ENCODE measurements at regions not wholly inside any gene's neighbourhood (a gene's known extent, or its start where the extent isn't known, plus 50 kb on each side); places are given as distances from the start of the nearest gene placed in this dataset.
"Not testable (repeated sequence)": the region's sequence is repeated elsewhere in the genome, so short reads cannot be mapped to it uniquely, and the experiment has no call there.

DNA sequence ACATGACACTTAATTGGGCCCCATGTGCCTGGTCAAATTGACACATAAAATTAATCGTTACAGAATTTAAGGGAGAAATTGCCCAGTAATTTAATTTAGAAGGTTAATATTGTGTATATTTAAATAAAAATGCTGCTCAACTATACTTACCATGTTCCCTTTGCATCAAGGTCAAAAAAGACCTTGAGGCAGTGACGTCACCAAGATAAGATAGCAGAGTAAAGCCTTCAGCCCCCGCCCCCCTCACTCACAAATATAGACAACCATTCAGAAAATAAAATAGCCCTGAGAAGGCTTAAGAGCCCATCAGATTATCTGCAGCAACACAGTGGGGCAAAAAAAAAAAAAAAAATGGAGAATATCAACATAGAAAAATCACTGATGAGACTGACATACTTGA is 785.7 kb downstream of the CCDC85A start:
- no peak for DNase-seq

DNA sequence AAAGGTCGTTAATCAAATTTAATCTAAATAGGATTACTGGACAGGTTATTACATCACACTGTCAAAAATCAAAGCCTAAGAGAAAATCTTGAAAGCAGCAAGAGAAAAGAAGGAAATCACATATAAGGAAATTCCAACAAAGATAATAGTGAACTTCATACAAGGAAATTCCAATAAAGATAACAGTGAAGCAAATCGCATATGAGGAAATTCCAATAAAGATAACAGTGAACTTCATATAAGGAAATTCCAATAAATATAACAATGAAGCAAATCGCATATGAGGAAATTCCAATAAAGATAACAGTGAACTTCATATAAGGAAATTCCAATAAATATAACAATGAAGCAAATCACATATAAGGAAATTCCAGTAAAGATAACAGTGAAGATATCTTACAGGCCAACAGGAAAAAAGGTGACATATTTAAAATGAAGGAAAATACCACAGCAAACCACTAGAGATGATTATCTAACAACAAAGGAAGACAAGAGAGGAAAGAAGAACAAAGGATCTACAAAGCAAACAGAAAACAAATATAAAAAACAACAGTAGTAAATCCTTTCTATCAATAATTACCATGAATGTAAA is 787.7 kb downstream of the CCDC85A start:
- DNase-seq = no peak

DNA sequence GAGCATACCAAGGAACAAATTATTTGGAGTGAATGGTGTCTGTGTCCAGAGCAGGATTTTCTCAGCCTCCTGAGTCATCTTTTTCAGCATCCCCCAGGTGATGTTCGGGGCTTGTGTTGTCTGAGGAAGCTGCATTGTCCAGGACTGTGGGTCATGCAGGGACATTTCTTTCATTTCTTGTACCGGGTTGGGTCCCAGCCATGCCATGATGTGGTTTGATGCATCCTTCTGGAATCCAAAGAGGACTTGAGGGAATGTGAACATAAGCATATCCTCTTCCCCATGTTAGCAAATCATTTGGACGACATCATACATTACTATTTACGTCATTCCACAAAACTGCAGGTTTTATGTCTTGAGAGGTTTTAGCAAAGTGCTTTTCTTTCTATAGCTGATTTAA is 797.8 kb downstream of the CCDC85A start:
- peak in 1 of 3 donors; percentile 11 for DNase-seq

DNA sequence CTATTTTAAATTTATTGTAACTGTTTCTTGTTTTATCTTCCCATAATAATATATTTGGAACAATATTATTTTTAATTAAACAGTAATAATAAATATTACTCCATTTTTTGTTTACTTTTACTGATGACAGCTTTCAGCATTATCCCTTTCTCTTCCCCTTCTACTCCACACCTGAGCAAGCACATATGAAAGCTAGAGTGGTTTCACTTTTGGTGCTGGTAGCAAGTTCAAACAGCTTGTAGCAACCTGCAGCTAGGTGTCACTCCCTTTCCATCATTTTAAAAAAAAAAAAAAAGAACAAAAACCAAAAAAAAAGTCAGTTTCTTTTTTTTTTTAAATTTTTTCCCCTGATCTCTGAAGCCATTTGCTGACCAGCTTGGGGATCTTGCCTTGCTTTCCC is 801.8 kb downstream of the CCDC85A start:
- no peak for DNase-seq

DNA sequence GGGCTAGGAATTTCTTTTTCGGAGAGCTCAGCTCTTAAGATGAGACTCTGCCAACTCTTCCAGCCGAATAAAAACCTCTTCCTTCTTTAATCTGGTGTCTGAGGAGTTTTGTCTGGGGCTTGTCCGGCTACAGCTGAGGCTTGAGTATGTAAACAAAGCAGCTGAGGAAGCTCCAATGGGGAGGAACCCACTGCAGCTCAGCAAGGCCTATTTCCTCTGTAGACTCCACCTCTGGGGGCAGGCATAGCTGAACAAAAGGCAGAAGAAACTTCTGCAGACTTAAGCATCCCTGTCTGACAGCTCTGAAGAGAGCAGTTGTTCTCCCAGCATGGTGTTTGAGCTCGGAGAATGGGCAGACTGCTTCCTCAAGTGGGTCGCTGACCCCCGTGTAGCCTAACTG is 838.7 kb downstream of the CCDC85A start:
- no peak for DNase-seq

DNA sequence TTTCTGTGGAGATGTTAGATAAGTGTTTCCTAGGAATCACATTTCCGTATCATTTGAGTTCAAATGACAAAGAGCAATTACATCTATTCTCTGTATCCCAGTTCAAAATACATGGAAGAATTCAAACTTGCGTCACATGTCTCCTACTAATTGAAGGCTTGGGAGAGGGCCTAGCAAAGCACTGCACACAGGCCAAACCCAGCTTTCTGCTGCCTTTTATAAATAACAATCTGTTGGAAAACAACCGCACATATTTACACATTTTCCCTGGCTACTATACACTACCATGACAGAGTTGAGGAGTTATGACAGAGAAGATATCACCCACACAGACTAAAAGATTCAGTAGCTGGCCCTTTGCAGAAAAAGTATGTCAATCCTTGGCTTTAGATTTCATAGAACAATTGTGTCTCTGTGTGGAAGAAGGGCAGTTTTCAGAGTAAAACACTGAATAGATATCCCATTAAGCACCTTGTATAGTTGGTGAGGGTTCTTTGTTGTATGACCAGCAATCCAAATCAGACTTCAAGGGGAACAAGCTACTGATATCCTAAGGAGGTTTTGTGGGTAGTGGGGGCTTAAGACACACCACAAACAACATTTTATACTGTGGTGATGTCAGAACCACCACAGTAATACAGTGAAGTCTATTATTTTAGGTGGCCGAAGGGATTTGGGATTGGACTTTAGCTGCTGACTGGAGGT is 861.3 kb downstream of the CCDC85A start:
- no peak for DNase-seq

DNA sequence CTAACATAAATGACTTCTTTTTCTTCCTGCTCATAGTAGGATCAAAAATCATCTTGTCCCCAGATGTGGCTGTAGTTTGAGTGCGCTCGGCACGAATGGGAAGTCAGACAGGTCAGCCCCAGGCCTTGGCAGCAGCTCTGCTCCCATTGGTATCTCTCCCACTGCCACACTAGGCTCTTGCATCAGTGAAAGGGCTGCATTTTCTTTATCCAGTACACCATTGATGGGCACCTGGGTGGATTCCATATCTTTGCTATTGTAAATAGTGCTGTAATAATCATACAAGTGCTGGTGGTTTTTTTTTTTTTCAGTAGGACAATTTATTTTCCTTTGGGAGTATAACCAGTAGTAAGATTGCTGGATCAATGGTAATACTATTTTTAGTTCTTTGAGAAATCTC is 865.5 kb downstream of the CCDC85A start:
- no peak for DNase-seq

DNA sequence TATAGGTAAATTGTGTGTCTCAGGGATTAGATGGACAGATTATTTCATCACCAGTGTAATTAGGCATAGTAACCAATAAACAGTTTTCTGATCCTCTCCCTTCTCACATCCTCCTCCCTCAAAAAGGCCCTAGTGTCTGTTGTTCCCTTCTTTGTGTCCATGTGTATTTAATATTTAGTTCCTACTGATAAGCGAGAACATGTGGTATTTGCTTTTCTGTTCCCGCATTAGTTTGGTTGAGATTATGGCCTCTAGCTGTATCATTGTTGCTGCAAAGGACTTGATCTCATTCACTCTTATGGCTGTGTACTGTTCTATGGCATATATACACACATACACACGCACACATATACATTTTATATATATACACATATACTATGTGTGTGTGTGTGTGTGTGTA is 866.2 kb downstream of the CCDC85A start:
- DNase-seq = no peak

DNA sequence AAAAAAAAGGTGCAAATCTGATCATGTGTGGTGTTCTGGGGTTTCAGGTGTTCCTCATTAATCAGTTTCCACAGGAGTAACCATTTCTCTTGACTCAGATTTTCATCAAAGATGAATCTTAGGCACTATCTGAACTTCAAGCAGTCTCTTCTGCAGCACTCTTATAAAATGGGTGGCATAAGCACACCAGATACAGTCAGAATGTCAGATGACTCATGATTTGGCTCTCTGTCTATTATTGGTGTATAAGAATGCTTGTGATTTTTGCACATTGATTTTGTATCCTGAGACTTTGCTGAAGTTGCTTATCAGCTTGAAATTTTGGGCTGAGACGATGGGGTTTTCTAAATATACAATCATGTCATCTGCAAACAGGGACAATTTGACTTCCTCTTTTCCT is 882.5 kb downstream of the CCDC85A start:
- DNase-seq = not testable (repeated sequence)

DNA sequence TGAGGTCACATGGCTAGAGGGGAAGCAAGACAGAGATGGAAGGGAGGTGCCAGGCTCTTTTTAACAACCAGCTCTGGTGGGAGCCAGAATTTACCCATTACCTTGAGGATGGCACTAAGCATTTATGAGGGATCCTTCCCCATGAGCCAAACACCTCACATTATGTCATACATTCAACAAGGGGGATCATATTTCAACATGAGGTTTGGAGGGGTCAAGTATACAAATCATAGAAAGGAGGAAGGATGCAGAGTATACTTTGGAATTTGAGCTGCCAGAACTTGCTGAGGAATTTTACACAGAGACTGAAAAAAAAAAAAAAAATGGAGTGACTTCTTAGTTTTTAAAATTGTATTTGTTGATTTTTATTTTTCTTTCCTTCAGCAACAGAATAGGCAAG is 891.4 kb downstream of the CCDC85A start:
- DNase-seq = no peak

DNA sequence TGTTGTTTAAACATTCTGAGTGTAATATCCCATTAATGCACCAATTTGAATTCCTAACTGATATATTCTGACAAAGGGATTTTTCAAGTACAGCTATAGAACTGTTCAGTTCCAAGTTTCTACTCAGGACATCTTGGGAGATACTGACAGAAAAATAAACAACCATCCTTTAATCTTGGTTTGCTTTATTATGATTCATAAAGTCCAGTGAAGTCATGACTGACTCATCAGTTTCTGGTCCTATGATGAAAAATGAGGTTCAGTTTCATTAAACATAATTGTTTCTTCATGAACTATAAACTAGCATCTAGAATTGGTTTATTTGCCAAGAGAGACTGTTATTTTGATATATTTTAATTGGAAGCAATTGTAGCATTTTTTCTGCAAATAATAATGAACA is 896.2 kb downstream of the CCDC85A start:
- DNase-seq = no peak

DNA sequence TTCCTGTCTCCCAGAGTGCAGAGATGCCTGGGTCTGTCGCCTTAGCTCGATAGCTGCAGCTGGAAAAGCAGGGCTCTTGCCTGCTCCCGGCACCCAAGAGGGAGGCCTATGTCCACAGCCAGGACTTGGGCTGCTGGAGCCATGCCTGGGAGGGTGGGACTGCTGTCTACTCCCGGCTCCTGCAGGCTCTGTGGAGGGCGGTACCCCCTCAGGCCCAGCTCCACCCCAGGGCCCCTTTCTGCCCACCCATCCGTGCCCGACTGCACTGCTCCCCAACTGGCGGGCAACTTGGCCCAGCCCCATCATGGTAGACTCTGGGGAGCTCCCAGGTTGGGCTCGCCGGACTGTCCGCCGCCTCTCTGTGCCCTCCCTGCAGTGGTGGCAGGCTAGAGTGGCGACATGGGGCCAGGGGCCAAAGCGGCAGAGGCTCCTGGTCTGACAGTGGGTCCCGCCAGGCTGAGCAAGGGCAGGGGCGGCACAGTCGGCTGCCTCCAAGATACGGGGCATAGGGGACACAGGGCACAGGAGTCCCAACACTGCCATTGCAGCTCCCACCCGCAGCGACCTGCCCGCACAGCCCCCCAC is 901.0 kb downstream of the CCDC85A start:
- no peak for DNase-seq

DNA sequence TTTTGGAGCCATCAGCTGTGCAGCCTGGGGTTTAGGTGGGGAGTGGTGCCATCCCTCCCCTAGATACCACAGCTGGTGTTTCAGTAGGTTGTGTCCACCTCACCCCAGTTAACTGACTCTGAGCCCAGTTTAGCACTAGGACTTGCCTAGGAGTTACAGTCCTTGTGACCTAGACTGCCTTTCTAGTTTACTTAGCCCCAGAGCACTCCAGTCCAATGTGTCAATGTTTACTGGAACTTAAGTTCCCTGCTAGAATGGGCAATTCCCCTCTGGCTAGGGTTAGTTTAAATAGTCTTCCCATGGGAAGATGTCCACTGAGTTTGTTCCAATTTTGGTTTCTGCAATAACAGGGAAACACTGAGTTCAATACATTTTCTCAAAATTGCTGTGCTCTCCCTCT is 909.2 kb downstream of the CCDC85A start:
- no peak for DNase-seq

DNA sequence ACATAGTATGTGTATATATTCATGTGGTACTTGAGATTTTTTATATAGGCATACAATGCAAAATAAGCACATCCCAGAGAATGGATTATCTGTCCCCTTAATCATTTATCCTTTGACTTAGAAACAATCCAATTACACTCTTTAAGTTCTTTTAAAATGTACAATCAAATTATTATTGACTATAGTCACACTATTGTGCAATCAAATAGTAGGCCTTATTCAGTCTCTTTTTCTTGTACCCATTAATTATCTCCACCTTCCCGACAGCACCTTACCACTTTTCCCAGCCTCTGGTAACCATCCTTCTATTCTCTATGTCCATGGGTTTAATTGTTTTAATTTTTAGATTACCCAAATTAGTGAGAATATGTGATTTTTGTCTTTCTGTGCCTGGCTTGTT is 914.1 kb downstream of the CCDC85A start:
- no peak for DNase-seq

DNA sequence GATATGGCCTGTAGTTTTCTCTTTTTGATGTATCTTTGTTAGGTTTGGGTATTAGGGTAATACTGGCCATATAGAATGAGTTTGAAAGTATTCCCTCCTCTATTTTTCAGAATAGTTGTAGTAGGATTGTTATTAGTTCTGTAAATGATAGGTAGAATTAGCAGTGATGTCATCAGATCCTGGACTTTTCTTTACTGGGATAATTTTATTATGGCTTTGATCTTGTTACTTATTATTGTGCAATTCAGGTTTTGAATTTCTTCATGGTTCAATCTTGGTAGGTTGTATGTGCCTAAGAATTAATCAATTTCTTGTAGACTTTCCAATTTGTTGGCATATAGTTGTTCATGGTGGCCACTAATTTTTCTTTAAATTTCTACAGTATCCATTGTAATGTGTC is 916.6 kb downstream of the CCDC85A start:
- no peak for DNase-seq

DNA sequence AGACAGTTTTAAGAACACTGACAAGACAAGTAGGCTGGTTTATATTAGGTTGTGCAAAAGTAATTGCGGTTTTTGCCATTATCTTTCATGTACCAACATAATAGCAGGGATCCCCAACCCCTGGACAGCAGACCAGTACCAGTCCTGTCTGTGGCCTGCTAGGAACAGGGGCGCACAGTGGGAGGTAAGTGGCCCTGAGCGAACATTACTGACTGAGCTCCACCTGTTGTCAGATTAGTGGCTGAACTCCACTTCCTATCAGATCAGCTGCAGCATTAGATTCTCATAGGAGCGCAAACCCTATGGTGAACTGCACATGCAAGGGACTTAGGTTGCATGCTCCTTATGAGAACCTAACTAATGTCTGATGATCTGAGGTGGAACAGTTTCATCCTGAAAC is 921.9 kb downstream of the CCDC85A start:
- DNase-seq = no peak

DNA sequence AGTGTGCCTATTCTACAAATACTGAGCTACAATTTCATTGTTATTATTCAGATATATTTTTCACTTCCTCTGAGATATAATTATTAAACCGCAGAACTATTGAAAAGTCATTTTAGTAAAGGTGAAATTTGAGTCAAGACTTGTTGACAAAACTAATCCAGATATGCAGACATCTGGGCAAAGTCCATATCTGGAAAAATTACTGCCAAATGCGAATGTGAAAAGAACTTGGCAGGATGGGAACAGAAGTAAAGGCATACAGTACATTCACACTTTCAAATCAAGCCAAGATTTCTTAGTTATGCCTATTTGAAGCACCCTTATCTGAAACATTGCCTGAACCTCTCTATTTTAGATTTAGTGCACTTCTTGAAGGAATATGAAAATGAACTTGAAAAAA is 923.6 kb downstream of the CCDC85A start:
- no peak for DNase-seq

DNA sequence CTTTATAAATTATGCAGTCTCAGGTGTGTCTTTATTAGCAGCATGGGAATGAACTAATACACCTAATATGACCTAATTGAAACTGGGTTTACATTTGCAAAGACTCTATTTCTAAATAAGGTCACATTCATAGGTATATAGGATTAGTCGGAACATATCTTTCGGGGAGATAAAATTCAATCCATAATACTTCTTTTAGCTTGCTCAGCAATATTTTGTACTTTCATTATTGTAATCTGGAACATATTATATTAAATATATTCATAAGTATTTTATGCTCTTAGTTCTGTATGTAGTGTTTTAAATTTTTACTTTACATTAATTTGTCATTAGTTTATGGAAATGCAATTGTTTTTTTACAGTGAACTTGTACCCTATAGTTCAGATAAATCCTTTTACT is 927.7 kb downstream of the CCDC85A start:
- DNase-seq = no peak

DNA sequence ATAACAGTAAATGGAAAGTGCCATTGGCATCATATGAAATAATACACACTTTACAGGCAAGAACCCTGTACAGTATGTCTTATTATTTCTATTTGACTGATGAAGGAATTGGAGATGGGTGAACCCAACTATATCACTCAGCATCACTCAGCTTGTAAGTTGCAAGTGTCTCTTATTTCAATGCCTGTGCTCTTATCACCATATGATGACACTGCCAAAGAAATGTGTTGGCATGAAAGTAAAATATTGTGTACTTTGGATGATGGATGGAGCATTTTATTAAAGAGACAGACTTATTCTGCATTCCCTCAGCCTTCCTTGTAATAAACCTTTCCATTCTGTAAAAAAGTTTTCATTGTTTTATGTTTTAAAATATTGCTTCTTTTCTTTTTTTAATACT is 927.5 kb upstream of the VRK2 start:
- no peak for DNase-seq

DNA sequence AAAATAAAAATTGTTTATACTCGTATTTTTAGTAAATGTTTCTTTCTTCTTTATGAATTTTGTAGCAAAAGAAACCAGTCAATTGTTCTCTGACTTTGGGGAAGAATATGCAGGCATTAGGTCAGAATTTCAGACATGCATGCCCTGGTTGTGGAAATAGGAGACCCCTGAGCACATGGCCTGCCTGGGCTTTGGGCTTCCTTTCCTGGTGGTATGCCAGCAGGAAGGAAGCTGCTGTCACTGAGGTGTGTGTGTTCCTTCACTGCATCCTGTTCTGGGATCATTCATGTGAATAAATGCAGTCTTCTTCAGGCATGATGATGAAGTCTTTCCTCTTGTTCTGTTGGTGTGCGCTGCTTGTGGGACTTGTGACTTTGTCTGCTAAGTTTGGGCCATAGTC is 920.2 kb upstream of the VRK2 start:
- no peak for DNase-seq

DNA sequence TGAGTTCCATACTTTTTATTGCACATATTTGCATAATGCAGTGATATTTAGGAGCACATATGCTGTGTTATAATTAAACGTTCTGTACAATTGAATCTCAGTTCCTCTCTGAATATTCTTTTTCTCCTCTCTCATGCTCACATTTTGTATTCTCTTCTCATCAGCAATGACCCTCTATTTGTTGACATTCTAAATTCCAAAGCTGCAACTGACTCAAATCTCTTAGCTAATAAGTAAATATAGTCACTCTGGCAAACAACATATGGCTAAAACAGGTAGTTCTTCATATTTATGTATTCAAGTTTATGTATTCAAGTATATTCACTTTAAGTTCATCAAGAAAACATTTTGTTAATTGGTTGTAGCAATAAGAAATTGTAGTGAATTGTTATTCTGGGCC is 907.4 kb upstream of the VRK2 start:
- DNase-seq = no peak

DNA sequence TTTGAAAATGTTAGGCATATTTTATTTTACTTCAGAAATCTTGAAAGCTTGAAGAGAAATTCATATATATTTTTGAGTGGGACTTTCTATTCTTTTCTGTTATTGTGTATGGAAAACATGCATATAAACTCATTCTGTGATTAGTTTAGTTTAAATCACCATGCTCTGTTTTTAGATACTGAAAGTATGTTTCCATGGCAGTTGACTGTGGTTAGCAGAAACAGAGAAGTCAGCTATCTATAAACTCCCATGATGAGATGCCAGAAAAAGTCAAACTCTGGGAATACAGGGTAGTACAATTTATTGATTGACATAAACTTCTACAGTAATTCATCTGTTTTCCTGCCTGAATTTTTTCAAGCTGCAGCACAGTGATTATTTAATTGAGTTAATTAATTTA is 905.3 kb upstream of the VRK2 start:
- no peak for DNase-seq

DNA sequence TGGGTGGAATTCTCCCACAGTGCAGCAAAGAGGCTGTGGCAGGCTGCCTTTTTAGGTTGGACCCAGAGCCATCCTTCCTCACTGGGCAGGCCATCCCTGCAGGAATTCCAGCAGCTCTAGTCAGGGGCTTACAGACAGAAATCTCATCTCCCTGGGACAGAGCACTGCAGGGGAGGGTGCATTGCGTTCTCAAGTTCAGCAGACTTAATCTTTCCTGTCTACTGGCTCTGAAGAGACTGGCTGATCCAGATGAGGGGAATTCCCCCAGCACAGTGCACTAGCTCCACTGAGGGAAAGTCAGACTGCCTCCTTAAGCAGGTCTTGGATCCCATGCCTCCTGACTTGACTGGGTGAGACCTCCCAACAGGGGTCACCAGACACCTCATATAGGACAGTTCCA is 899.7 kb upstream of the VRK2 start:
- DNase-seq = no peak

Measured in muscle of back (tissue), 3 donors.